HCT116 (cell line): ENCODE measurements at regions not wholly inside any gene's neighbourhood (a gene's known extent, or its start where the extent isn't known, plus 50 kb on each side); places are given as distances from the start of the nearest gene placed in this dataset.

Experiments
- CBX3 ChIP-seq: IDR thresholded peaks from 2 replicates; pipeline ENCODE4 v1.6.1; 2012; ENCODE audit warnings: low read depth
- CEBPB ChIP-seq: IDR thresholded peaks from 2 replicates; pipeline ENCODE4 v1.6.1; 2012; ENCODE audit warnings: low read depth
- CTCF ChIP-seq, 3 experiments: fragments of 200-600 bp in 1 of 3; sonication (generic) in 1 of 3; IDR thresholded peaks in 2 of 3; conservative IDR thresholded peaks in 1 of 3; 2 replicates each; pipeline ENCODE4 v1.5.1; 2012 to 2017; ENCODE audit warnings: low read depth in 2 of 3, low read length in 2 of 3, antibody characterized with exemption in 1 of 3, borderline replicate concordance in 1 of 3, control low read depth in 1 of 3, mild to moderate bottlenecking in 1 of 3, mixed read lengths in 1 of 3, mixed run types in 1 of 3, moderate library complexity in 1 of 3; ENCODE audit not compliant: insufficient read depth in 1 of 3
- EGR1 ChIP-seq: IDR thresholded peaks from 2 replicates; pipeline ENCODE4 v1.6.1; 2012; ENCODE audit warnings: low read depth
- EZH2 ChIP-seq: fragments of 200-600 bp; sonication (generic); IDR thresholded peaks from 2 replicates; pipeline ENCODE4 v1.6.1; 2017; ENCODE audit warnings: antibody characterized with exemption, mixed run types
- POLR2A ChIP-seq: IDR thresholded peaks from 2 replicates; pipeline ENCODE4 v1.7.0; 2011; ENCODE audit warnings: borderline replicate concordance; ENCODE audit not compliant: insufficient read depth, insufficient read length; ENCODE audit errors: extremely low read depth
- POLR2AphosphoS5 ChIP-seq: IDR thresholded peaks from 2 replicates; pipeline ENCODE4 v1.6.1; 2011; ENCODE audit warnings: mild to moderate bottlenecking, low read depth, low read length, moderate library complexity
- RAD21 ChIP-seq: IDR thresholded peaks from 2 replicates; pipeline ENCODE4 v1.6.1; 2012; ENCODE audit warnings: low read depth, mild to moderate bottlenecking
- REST ChIP-seq: IDR thresholded peaks from 2 replicates; pipeline ENCODE4 v1.6.1; 2012; ENCODE audit warnings: low read depth
- SIN3A ChIP-seq: IDR thresholded peaks from 2 replicates; pipeline ENCODE4 v1.6.1; 2012; ENCODE audit warnings: low read depth
- TCF7L2 ChIP-seq: IDR thresholded peaks from 2 replicates; pipeline ENCODE4 v1.7.0; 2011; ENCODE audit warnings: borderline replicate concordance, inconsistent platforms; ENCODE audit not compliant: insufficient read depth, insufficient read length; ENCODE audit errors: extremely low read depth
- ZBTB33 ChIP-seq: IDR thresholded peaks from 2 replicates; pipeline ENCODE4 v1.6.1; 2011; ENCODE audit warnings: mild to moderate bottlenecking, low read length, moderate library complexity; ENCODE audit not compliant: insufficient replicate concordance; ENCODE audit errors: extremely low read depth
- ZFX ChIP-seq: fragments of 450-650 bp; IDR thresholded peaks from 2 replicates; pipeline ENCODE4 v1.6.1; 2017
- ZNF274 ChIP-seq: fragments of 200-500 bp; sonication (Bioruptor generic); IDR thresholded peaks from 2 replicates; pipeline ENCODE4 v1.6.1; 2014; ENCODE audit warnings: mild to moderate bottlenecking, low read depth, low read length, inconsistent platforms

DNA sequence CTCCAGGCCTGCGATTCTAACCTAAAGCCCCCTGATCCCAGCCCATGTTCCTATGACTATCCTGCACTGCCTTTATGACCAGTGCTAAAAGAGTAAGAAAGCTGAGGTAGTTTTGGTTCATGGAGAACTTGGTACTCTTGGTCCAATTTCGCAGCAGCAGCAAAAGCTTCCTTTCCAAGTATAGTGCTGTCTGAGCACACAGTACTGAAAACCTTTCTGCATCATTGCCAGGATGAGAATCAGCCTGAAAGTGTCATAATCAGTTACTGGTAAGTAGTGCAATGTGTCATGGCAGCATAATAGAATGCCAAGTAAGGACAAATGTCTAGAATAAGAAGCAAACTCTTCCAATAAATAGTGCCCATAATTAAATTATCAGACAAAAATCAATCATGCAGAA, 889.6 kb upstream of the ADGRL4 start:
- TF ChIP-seq POLR2A, result no peak
- no peak for TF ChIP-seq EZH2
- TF ChIP-seq RAD21, result no peak
- TF ChIP-seq ZBTB33, result no peak
- no peak for TF ChIP-seq CTCF (IDR thresholded peaks at IDR 0.05 in 2 of 3, conservative IDR thresholded peaks at IDR 0.05 in 1 of 3; ENCODE audit: borderline replicate concordance in 1 of 3, insufficient read depth in 1 of 3, low read depth in 2 of 3, low read length in 2 of 3)
- TF ChIP-seq POLR2AphosphoS5, result no peak
- no peak for TF ChIP-seq SIN3A
- no peak for TF ChIP-seq ZFX
- TF ChIP-seq TCF7L2, result no peak
- no peak for TF ChIP-seq EGR1
- TF ChIP-seq ZNF274, result no peak
- no peak for TF ChIP-seq CEBPB
- no peak for TF ChIP-seq CBX3
- no peak for TF ChIP-seq REST
